H1 (cell line): ENCODE measurements at regions not wholly inside any gene's neighbourhood (a gene's known extent, or its start where the extent isn't known, plus 50 kb on each side); places are given as distances from the start of the nearest gene placed in this dataset.

Source experiments
- CHD2 ChIP-seq: IDR thresholded peaks from 2 replicates; pipeline ENCODE4 v1.6.1; 2012; ENCODE audit warnings: low read length, improper control_type of control experiment
- EP300 ChIP-seq, 2 experiments: IDR thresholded peaks; 1 replicate in 1 of 2; 2 replicates in 1 of 2; pipeline ENCODE4 v1.6.1; 2011 to 2012; ENCODE audit warnings: low read depth in 2 of 2, low read length in 2 of 2, mild to moderate bottlenecking in 2 of 2, borderline replicate concordance in 1 of 2, inconsistent platforms in 1 of 2, moderate library complexity in 1 of 2

GRCh38 chr6:163944897-163945296 is 530.4 kb downstream of the QKI start:
- TF ChIP-seq CHD2, result no peak
- TF ChIP-seq EP300 (IDR thresholded peaks at IDR 0.05; ENCODE audit: borderline replicate concordance in 1 of 2, low read depth in 2 of 2, low read length in 2 of 2), result no peak
